ENCODE measurements at regions not wholly inside any gene's neighbourhood (a gene's known extent, or its start where the extent isn't known, plus 50 kb on each side); places are given as distances from the start of the nearest gene placed in this dataset.

DNA sequence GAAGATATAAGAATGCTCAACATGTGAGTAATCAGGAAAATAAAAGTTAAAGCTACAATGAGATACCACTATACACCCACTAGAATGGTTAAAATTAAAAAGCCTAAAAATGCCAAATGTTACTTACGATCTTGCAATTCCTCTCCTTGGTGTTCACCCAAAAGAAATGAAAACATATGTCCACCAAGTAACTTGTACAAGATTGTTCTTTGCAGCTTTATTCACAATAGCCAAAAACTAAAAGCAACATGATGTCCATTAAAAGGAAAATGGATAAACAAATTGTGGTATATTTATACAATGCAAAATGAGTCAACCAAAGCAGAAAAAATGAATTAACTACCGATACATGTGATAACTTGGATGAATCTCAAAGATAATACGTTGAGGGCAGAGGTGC, 301.6 kb upstream of the THBS1 start:
- TF ChIP-seq, protein P1, sequence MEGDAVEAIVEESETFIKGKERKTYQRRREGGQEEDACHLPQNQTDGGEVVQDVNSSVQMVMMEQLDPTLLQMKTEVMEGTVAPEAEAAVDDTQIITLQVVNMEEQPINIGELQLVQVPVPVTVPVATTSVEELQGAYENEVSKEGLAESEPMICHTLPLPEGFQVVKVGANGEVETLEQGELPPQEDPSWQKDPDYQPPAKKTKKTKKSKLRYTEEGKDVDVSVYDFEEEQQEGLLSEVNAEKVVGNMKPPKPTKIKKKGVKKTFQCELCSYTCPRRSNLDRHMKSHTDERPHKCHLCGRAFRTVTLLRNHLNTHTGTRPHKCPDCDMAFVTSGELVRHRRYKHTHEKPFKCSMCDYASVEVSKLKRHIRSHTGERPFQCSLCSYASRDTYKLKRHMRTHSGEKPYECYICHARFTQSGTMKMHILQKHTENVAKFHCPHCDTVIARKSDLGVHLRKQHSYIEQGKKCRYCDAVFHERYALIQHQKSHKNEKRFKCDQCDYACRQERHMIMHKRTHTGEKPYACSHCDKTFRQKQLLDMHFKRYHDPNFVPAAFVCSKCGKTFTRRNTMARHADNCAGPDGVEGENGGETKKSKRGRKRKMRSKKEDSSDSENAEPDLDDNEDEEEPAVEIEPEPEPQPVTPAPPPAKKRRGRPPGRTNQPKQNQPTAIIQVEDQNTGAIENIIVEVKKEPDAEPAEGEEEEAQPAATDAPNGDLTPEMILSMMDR (IDR thresholded peaks at IDR 0.05; ENCODE audit: low read depth, low read length, missing control alignments) = no peak
- no peak for DNase-seq (ENCODE audit: low read depth)

GRCh38 chr15:39281094-39281493, 299.8 kb upstream of the THBS1 start:
- H3K4me3 ChIP-seq (ENCODE audit: low read depth, low read length) = no peak overlapping the region
- no peak for DNase-seq (ENCODE audit: low read depth)
- TF ChIP-seq, protein P1 (IDR thresholded peaks at IDR 0.05; ENCODE audit: low read depth, low read length, missing control alignments) = no peak

More for the DNA sequence above, 301.6 kb upstream of the THBS1 start:
- no peak overlapping the region for H3K4me3 ChIP-seq (ENCODE audit: low read depth, low read length)

GRCh38 chr15:39282663-39283208, 298.1 kb upstream of the THBS1 start:
- TF ChIP-seq, protein P1 (IDR thresholded peaks at IDR 0.05; ENCODE audit: low read depth, low read length, missing control alignments) = no peak
- H3K4me3 ChIP-seq (ENCODE audit: low read depth, low read length) = no peak overlapping the region
- no peak for DNase-seq (ENCODE audit: low read depth)

GRCh38 chr15:39283531-39283930, 297.3 kb upstream of the THBS1 start:
- no peak for DNase-seq (ENCODE audit: low read depth)
- TF ChIP-seq, protein P1 (IDR thresholded peaks at IDR 0.05; ENCODE audit: low read depth, low read length, missing control alignments) = no peak
- no peak overlapping the region for H3K4me3 ChIP-seq (ENCODE audit: low read depth, low read length)

GRCh38 chr15:39285071-39285470, 295.8 kb upstream of the THBS1 start:
- TF ChIP-seq, protein P1 (IDR thresholded peaks at IDR 0.05; ENCODE audit: low read depth, low read length, missing control alignments) = no peak
- no peak overlapping the region for H3K4me3 ChIP-seq (ENCODE audit: low read depth, low read length)
- no peak for DNase-seq (ENCODE audit: low read depth)

DNA sequence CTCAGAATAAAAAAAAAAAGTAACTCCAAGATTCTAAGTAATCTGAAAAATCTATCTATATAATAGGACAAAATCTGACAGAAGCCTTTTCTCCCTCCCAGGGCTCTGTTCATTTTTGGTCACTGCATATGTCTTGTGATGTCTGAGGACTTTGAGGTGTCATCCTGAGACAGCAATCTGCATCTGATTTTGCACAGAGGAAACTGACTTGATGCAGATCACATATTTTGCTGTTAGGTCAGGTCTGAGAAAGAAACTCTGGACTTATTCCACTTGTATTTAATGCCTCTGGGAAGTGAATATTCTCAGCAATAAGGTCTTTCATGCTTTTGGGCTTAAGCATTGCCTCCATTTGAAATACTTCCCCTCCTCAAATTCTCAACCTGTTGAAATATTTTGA, 295.2 kb upstream of the THBS1 start:
- H3K4me3 ChIP-seq (ENCODE audit: low read depth, low read length) = no peak overlapping the region
- TF ChIP-seq, protein P1 (IDR thresholded peaks at IDR 0.05; ENCODE audit: low read depth, low read length, missing control alignments) = no peak
- no peak for DNase-seq (ENCODE audit: low read depth)

DNA sequence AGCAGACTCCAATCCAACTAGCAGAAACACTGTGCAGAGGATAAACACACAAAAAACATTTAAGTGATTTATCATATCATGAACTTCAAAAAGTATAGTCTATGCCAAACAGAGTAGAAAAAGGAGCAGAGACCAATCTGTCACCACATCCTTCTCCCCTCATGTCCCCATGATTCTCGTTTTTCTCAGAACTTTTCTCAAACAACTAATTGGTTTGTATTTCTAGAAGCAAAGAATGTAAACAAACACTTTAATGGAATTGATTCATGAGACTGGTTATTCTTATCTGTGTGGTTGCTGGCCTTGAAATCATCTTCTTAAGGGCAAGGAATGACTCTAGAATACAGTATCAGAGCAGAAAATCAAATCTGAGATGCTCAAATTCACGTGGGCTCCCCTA, 294.2 kb upstream of the THBS1 start:
- TF ChIP-seq, protein P1 (IDR thresholded peaks at IDR 0.05; ENCODE audit: low read depth, low read length, missing control alignments) = no peak
- H3K4me3 ChIP-seq (ENCODE audit: low read depth, low read length) = no peak overlapping the region
- no peak for DNase-seq (ENCODE audit: low read depth)
